SK-N-SH (cell line): ENCODE measurements at regions not wholly inside any gene's neighbourhood (a gene's known extent, or its start where the extent isn't known, plus 50 kb on each side); places are given as distances from the start of the nearest gene placed in this dataset.
"Not testable (repeated sequence)": the region's sequence is repeated elsewhere in the genome, so short reads cannot be mapped to it uniquely, and the experiment has no call there.

Experiments
- CTCF ChIA-PET: fragments of 300-600, 350-600 bp; formaldehyde crosslinking; extraction: SDS; loops from one replicate; lab custom pipeline; 2021; lab: Yijun Ruan, JAX
- POLR2A ChIA-PET: fragments of 350-600 bp; sonication (Branson Sonifier 250); formaldehyde crosslinking; extraction: SDS; loops from one replicate; lab custom pipeline; 2020; ENCODE audit warnings: antibody characterized with exemption, inconsistent platforms; lab: Yijun Ruan, JAX
- DNase-seq: peaks from one replicate; pipeline ENCODE4 v3.0.0; 2012
- H2AFZ ChIP-seq: fragments of 200-600 bp; sonication (generic); 2 replicates; pipeline ENCODE4 v1.8.1; 2016; ENCODE audit warnings: antibody characterized with exemption, mild to moderate bottlenecking, low read depth
- H3F3A ChIP-seq: fragments of 200-600 bp; sonication (generic); replicated peaks from 2 replicates; pipeline ENCODE3; 2016; ENCODE audit warnings: antibody characterized with exemption, mild to moderate bottlenecking; ENCODE audit not compliant: insufficient read depth
- H3K27ac ChIP-seq, 2 experiments: fragments of 200-500 bp in 1 of 2; fragments of 200-600 bp in 1 of 2; sonication (Bioruptor generic) in 1 of 2; sonication (generic), shearing (Covaris generic) in 1 of 2; 2 replicates each; pipeline versions ENCODE4 v1.5.1 to v1.6.1; 2014 to 2016; ENCODE audit warnings: low read depth in 2 of 2, inconsistent platforms in 1 of 2, low read length in 1 of 2, mild to moderate bottlenecking in 1 of 2, mixed read lengths in 1 of 2
- H3K27me3 ChIP-seq: fragments of 200-600 bp; sonication (generic), shearing (Covaris generic); 2 replicates; pipeline ENCODE4 v1.6.1; 2016; ENCODE audit warnings: mixed run types; ENCODE audit not compliant: insufficient read depth
- H3K36me3 ChIP-seq, 2 experiments: fragments of 200-500 bp in 1 of 2; fragments of 200-600 bp in 1 of 2; sonication (Bioruptor generic) in 1 of 2; sonication (generic) in 1 of 2; replicated peaks in 1 of 2; 2 replicates each; pipeline versions ENCODE3 to v1.5.1; 2014 to 2016; ENCODE audit warnings: low read length in 1 of 2, mild to moderate bottlenecking in 1 of 2; ENCODE audit not compliant: insufficient read depth in 2 of 2, control insufficient read depth in 1 of 2
- H3K4me1 ChIP-seq, 2 experiments: fragments of 200-500 bp in 1 of 2; fragments of 200-600 bp in 1 of 2; sonication (Bioruptor generic) in 1 of 2; sonication (generic), shearing (Covaris generic) in 1 of 2; 2 replicates each; pipeline versions ENCODE4 v1.5.1 to v1.6.1; 2014 to 2016; ENCODE audit warnings: low read depth in 1 of 2, low read length in 1 of 2, mixed run types in 1 of 2; ENCODE audit not compliant: insufficient read depth in 2 of 2, control insufficient read depth in 1 of 2
- H3K4me2 ChIP-seq: fragments of 200-600 bp; sonication (generic), shearing (Covaris generic); 2 replicates; pipeline ENCODE4 v1.6.1; 2017; ENCODE audit warnings: mixed run types
- H3K4me3 ChIP-seq, 2 experiments: fragments of 200-500 bp in 1 of 2; fragments of 200-600 bp in 1 of 2; sonication (Bioruptor generic) in 1 of 2; sonication (generic), shearing (Covaris generic) in 1 of 2; 2 replicates each; pipeline versions ENCODE4 v1.5.1 to v1.8.1; 2014 to 2016; ENCODE audit warnings: low read depth in 2 of 2, inconsistent platforms in 1 of 2, low read length in 1 of 2, mild to moderate bottlenecking in 1 of 2, mixed read lengths in 1 of 2, moderate library complexity in 1 of 2
- H3K79me2 ChIP-seq: fragments of 200-600 bp; sonication (generic); 2 replicates; pipeline ENCODE4 v1.8.1; 2017; ENCODE audit warnings: mild to moderate bottlenecking; ENCODE audit not compliant: insufficient read depth
- H3K9ac ChIP-seq: fragments of 200-600 bp; sonication (generic); 2 replicates; pipeline ENCODE4 v1.6.1; 2017; ENCODE audit warnings: mixed run types
- H3K9me2 ChIP-seq: fragments of 200-600 bp; sonication (generic); 2 replicates; pipeline ENCODE4 v1.6.1; 2017; ENCODE audit warnings: mixed run types
- H3K9me3 ChIP-seq: fragments of 200-600 bp; sonication (generic); 2 replicates; pipeline ENCODE4 v1.6.1; 2017; ENCODE audit warnings: mixed run types, mild to moderate bottlenecking, moderate library complexity
- H4K20me1 ChIP-seq: fragments of 200-600 bp; sonication (generic); 2 replicates; pipeline ENCODE4 v1.6.1; 2017; ENCODE audit warnings: mild to moderate bottlenecking, mixed run types; ENCODE audit not compliant: insufficient read depth
- ELF1 ChIP-seq: IDR thresholded peaks from 2 replicates; pipeline ENCODE4 v1.4.0; 2012
- EZH2phosphoT487 ChIP-seq: fragments of 200-600 bp; sonication (generic); IDR thresholded peaks from 2 replicates; pipeline ENCODE4 v1.6.1; 2017; ENCODE audit warnings: low read depth, mixed run types, mild to moderate bottlenecking, antibody characterized with exemption, moderate library complexity, borderline replicate concordance
- JUND ChIP-seq: IDR thresholded peaks from 2 replicates; pipeline ENCODE4 v1.4.0; 2012
- MXI1 ChIP-seq: IDR thresholded peaks from 2 replicates; pipeline ENCODE4 v1.6.1; 2012; ENCODE audit warnings: mild to moderate bottlenecking, low read depth, low read length, improper control_type of control experiment
- POLR2AphosphoS5 ChIP-seq: IDR thresholded peaks from 2 replicates; pipeline ENCODE4 v1.6.1; 2012; ENCODE audit warnings: low read depth, low read length
- RAD21 ChIP-seq: IDR thresholded peaks from 2 replicates; pipeline ENCODE4 v1.6.1; 2012; ENCODE audit warnings: mild to moderate bottlenecking, low read length
- WGBS: methylation state at CpG from one replicate; pipeline ENCODE4 v1.1.6; 2017; ENCODE audit warnings: low lambda C conversion rate; 5-methylcytosine and 5-hydroxymethylcytosine counted together
- TF ChIP-seq, protein P1 (sequence below): IDR thresholded peaks from 2 replicates; pipeline ENCODE4 v1.6.1; 2012; ENCODE audit warnings: mild to moderate bottlenecking, low read depth, low read length, moderate library complexity

GRCh38 chrX:142296421-142296820 lies 91.3 kb upstream of the MAGEC2 start:
- Histone ChIP-seq H3K4me3 (no peak overlapping the region), H3F3A (no peaks in the 10 kb centered on the region), H3K27me3 (no peaks in the 10 kb centered on the region), H4K20me1 (no peaks in the 10 kb centered on the region), H3K9me3 (no peaks in the 10 kb centered on the region), H3K4me1 (no peaks in the 10 kb centered on the region), H3K9ac (no peak overlapping the region), H3K36me3 (no peaks in the 10 kb centered on the region), H3K79me2 (no peaks in the 10 kb centered on the region), H3K4me2 (no peak overlapping the region), H3K9me2 (no peaks in the 10 kb centered on the region), H2AFZ (no peak overlapping the region), H3K27ac (no peak overlapping the region)
- POLR2A ChIA-PET: no interaction called here
- TF ChIP-seq EZH2phosphoT487: no peak
- CTCF ChIA-PET: no interaction called here
- WGBS: 5% methylated on average over 1 of the region's 1 CpG
- DNase-seq: no peak

DNA sequence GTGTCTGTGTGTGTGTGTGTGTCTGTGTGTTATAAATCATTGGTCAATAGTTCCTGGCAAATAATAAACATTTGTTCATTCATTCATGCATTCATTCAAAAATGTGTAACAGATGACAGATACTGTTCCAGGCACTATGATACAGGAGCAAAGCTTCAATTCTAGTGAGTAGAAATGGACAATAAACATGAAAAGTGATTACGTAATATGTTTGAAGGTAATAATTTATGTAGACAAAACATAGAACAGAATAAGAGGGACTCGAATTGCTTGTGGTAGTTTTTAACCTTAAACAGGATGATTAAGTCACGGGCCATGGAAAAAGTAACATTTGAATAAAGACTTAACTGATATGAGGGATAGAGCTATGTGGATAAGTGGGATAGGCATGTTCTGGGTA lies 90.1 kb upstream of the MAGEC2 start:
- no peaks in the 10 kb centered on the region for H3K9me2 ChIP-seq
- WGBS: 10% methylated on average over 3 of the region's 3 CpGs
- H3K9me3 ChIP-seq: no peaks in the 10 kb centered on the region
- no peak overlapping the region for H3K4me2 ChIP-seq
- no peak overlapping the region for H3K27ac ChIP-seq
- no peaks in the 10 kb centered on the region for H3F3A ChIP-seq
- POLR2A ChIA-PET: no interaction called here
- H3K4me1 ChIP-seq: no peaks in the 10 kb centered on the region
- DNase-seq: no peak
- no peaks in the 10 kb centered on the region for H3K27me3 ChIP-seq
- TF ChIP-seq EZH2phosphoT487 (no peak), RAD21 (no peak), ELF1 (no peak), POLR2AphosphoS5 (no peak), MXI1 (no peak), JUND (no peak)
- TF ChIP-seq, protein P1, sequence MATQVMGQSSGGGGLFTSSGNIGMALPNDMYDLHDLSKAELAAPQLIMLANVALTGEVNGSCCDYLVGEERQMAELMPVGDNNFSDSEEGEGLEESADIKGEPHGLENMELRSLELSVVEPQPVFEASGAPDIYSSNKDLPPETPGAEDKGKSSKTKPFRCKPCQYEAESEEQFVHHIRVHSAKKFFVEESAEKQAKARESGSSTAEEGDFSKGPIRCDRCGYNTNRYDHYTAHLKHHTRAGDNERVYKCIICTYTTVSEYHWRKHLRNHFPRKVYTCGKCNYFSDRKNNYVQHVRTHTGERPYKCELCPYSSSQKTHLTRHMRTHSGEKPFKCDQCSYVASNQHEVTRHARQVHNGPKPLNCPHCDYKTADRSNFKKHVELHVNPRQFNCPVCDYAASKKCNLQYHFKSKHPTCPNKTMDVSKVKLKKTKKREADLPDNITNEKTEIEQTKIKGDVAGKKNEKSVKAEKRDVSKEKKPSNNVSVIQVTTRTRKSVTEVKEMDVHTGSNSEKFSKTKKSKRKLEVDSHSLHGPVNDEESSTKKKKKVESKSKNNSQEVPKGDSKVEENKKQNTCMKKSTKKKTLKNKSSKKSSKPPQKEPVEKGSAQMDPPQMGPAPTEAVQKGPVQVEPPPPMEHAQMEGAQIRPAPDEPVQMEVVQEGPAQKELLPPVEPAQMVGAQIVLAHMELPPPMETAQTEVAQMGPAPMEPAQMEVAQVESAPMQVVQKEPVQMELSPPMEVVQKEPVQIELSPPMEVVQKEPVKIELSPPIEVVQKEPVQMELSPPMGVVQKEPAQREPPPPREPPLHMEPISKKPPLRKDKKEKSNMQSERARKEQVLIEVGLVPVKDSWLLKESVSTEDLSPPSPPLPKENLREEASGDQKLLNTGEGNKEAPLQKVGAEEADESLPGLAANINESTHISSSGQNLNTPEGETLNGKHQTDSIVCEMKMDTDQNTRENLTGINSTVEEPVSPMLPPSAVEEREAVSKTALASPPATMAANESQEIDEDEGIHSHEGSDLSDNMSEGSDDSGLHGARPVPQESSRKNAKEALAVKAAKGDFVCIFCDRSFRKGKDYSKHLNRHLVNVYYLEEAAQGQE: no peak
- H3K4me3 ChIP-seq: no peak overlapping the region
- no peak overlapping the region for H2AFZ ChIP-seq
- H3K36me3 ChIP-seq: no peaks in the 10 kb centered on the region
- H4K20me1 ChIP-seq: no peaks in the 10 kb centered on the region
- H3K79me2 ChIP-seq: no peaks in the 10 kb centered on the region
- CTCF ChIA-PET: no interaction called here
- H3K9ac ChIP-seq: no peak overlapping the region

GRCh38 chrX:142270166-142270565 lies 65.1 kb upstream of the MAGEC2 start:
- H3K9ac ChIP-seq, H3F3A ChIP-seq, H3K9me2 ChIP-seq, H3K4me1 ChIP-seq, H2AFZ ChIP-seq, H3K9me3 ChIP-seq, H3K27ac ChIP-seq, H3K36me3 ChIP-seq, H4K20me1 ChIP-seq, CTCF ChIA-PET, H3K4me3 ChIP-seq, DNase-seq, H3K27me3 ChIP-seq, POLR2A ChIA-PET, H3K4me2 ChIP-seq, H3K79me2 ChIP-seq: not testable (repeated sequence)
- WGBS: 5% methylated on average over 7 of the region's 7 CpGs
